ENCODE measurements at regions not wholly inside any gene's neighbourhood (a gene's known extent, or its start where the extent isn't known, plus 50 kb on each side); places are given as distances from the start of the nearest gene placed in this dataset.

DNA sequence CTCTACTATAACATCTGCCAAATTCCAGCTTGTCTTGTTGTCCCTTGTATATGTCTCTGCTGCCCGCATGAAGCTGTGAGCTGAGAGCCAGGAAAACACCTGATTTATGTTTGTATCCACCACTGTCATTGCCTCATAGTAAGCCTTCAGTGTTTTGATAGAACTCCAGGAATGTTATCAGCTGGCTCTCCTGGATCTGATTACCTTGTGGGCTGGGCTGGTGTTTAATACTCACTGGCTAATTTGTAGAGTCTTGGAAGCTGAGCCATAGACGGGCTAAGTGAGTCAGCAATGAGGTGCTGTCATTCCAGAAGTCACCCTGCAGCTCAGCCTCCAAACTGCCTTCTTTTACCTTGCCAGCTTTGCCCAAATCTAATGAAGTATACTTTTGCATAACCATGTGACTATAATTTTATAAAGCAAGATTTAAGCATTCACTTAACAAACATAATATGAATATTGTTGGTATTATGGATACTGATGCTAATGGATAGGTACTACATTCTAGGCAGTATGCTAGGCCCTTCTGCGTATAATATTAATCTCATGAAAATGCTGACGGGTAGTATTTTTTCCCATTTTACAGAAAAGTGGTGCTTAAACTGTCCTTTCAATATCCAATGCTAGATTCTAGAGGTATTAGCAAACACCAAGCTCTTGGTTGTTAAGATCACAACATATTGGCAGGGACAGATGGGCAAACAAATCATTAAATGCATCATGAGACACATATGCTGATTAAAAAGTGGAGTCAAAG, 62.7 kb upstream of the GATA6 start:
- H3K14ac ChIP-seq (ENCODE audit: insufficient read depth, low read length): no peak overlapping the region
- peaks cover 20% of the 10 kb centered on the region for H3K27me3 Mint-ChIP-seq (ENCODE audit: low read depth)
- no peaks in the 10 kb centered on the region for H4K20me1 ChIP-seq (ENCODE audit: control insufficient read depth, insufficient read depth, insufficient read length)
- H3K23ac ChIP-seq (ENCODE audit: insufficient read length, low read depth, low read length): no peak overlapping the region
- H3K23me2 ChIP-seq (ENCODE audit: insufficient read length, low read depth, low read length, poor library complexity, severe bottlenecking): no peaks in the 10 kb centered on the region
- no peak overlapping the region for H4K5ac ChIP-seq (ENCODE audit: insufficient read length, low read depth, low read length)
- H3K56ac ChIP-seq (ENCODE audit: insufficient read length, low read depth, low read length): no peak overlapping the region
- no peak overlapping the region for H3K27ac Mint-ChIP-seq
- H4K8ac ChIP-seq (replicated peaks; ENCODE audit: insufficient read length, low read depth, low read length): no peak overlapping the region
- peaks cover 12 to 13% of the 10 kb centered on the region in 2 experiments for H3K4me1 Mint-ChIP-seq
- H3T11ph ChIP-seq (ENCODE audit: low read length): no peak overlapping the region
- H3K4ac ChIP-seq (ENCODE audit: low read depth, low read length): no peak overlapping the region
- no peak overlapping the region for H3K9ac ChIP-seq (ENCODE audit: extremely low read depth, insufficient read length, low read length)
- H3K27me3 ChIP-seq (ENCODE audit: insufficient read depth, low read length): no peaks in the 10 kb centered on the region
- no peak overlapping the region for H3K27ac ChIP-seq (ENCODE audit: insufficient read length, low read depth, low read length)
- no peak overlapping the region for H2AFZ ChIP-seq (ENCODE audit: low read length)
- H2BK120ac ChIP-seq (ENCODE audit: low read depth, low read length, poor library complexity, severe bottlenecking): no peak overlapping the region
- H3K4me3 Mint-ChIP-seq: no peak overlapping the region
- no peak overlapping the region for H2BK20ac ChIP-seq (ENCODE audit: low read depth, low read length, poor library complexity, severe bottlenecking)
- no peak overlapping the region for H2BK15ac ChIP-seq (ENCODE audit: low read depth, low read length)
- no peak overlapping the region for H2BK5ac ChIP-seq (ENCODE audit: insufficient read length, low read length)
- H3K79me2 ChIP-seq (ENCODE audit: insufficient read depth, low read length): no peaks in the 10 kb centered on the region
- TF ChIP-seq, protein P1, sequence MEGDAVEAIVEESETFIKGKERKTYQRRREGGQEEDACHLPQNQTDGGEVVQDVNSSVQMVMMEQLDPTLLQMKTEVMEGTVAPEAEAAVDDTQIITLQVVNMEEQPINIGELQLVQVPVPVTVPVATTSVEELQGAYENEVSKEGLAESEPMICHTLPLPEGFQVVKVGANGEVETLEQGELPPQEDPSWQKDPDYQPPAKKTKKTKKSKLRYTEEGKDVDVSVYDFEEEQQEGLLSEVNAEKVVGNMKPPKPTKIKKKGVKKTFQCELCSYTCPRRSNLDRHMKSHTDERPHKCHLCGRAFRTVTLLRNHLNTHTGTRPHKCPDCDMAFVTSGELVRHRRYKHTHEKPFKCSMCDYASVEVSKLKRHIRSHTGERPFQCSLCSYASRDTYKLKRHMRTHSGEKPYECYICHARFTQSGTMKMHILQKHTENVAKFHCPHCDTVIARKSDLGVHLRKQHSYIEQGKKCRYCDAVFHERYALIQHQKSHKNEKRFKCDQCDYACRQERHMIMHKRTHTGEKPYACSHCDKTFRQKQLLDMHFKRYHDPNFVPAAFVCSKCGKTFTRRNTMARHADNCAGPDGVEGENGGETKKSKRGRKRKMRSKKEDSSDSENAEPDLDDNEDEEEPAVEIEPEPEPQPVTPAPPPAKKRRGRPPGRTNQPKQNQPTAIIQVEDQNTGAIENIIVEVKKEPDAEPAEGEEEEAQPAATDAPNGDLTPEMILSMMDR (conservative IDR thresholded peaks at IDR 0.05): no peak
- H3K9me3 Mint-ChIP-seq: no peaks in the 10 kb centered on the region
- no peak overlapping the region for H3K18ac ChIP-seq (ENCODE audit: insufficient read length, low read depth, low read length)
- H3K36me3 Mint-ChIP-seq (ENCODE audit: insufficient read depth in 1 of 3, low read depth in 3 of 3): no peaks in the 10 kb centered on the region
- no peak for DNase-seq
- H2BK12ac ChIP-seq (ENCODE audit: insufficient read length, low read depth, low read length): no peak overlapping the region
- no CpG with 5 or more reads among the region's 4 CpGs for WGBS (ENCODE audit: extremely low coverage, insufficient read length, low lambda C conversion rate)
- H3K4me1 ChIP-seq (ENCODE audit: insufficient read depth, low read length): no peaks in the 10 kb centered on the region; the same call in 1 of the 2 replicates
- H4K91ac ChIP-seq (ENCODE audit: insufficient read length, low read depth, low read length): no peak overlapping the region
- H3K4me2 ChIP-seq (ENCODE audit: insufficient read depth, insufficient read length, low read length): no peak overlapping the region
- no peak overlapping the region for H2AK5ac ChIP-seq (ENCODE audit: insufficient read length, low read length)
- no peaks in the 10 kb centered on the region for H3K79me1 ChIP-seq (ENCODE audit: insufficient read depth, low read depth, low read length, poor library complexity, severe bottlenecking)
- no peaks in the 10 kb centered on the region for H3K9me3 ChIP-seq (ENCODE audit: control insufficient read depth, low read depth, low read length)

Measured in H9 (cell line).